CD4-positive, alpha-beta memory T cell (primary cell): ENCODE measurements at regions not wholly inside any gene's neighbourhood (a gene's known extent, or its start where the extent isn't known, plus 50 kb on each side); places are given as distances from the start of the nearest gene placed in this dataset.

Experiments
- CTCF ChIA-PET: fragments of 350-600 bp; sonication (Branson Sonifier 250); formaldehyde crosslinking; loops from one replicate; lab custom pipeline; 2021; ENCODE audit warnings: inconsistent platforms; ENCODE audit not compliant: partially characterized antibody; lab: Charles Lee
- POLR2A ChIA-PET: fragments of 350-600 bp; sonication (Branson Sonifier 250); formaldehyde crosslinking; loops from one replicate; lab custom pipeline; 2021; ENCODE audit not compliant: partially characterized antibody; lab: Charles Lee
- DNase-seq, 5 donors: peaks; one replicate each; pipeline versions ENCODE4 v3.0.0 to v3.0.0-alpha.2; 2020 to 2022; ENCODE audit warnings: mixed read lengths in 1 of 5
- H3K27ac ChIP-seq: one replicate; pipeline ENCODE4 v1.7.0; 2013; ENCODE audit warnings: low read depth, low read length
- H3K27me3 ChIP-seq: 2 replicates; pipeline ENCODE4 v1.7.0; 2013; ENCODE audit warnings: mild to moderate bottlenecking, low read length, moderate library complexity; ENCODE audit not compliant: insufficient read depth
- H3K36me3 ChIP-seq: 2 replicates; pipeline ENCODE4 v1.7.0; 2013; ENCODE audit warnings: mild to moderate bottlenecking, low read length, moderate library complexity; ENCODE audit not compliant: insufficient read depth
- H3K4me1 ChIP-seq: 2 replicates; pipeline ENCODE4 v1.7.0; 2013; ENCODE audit warnings: mild to moderate bottlenecking, low read length, moderate library complexity; ENCODE audit not compliant: insufficient read depth
- H3K4me3 ChIP-seq, 2 donors: one replicate each; pipeline ENCODE4 v1.7.0; 2013; ENCODE audit warnings: low read length in 2 of 2, mild to moderate bottlenecking in 1 of 2
- H3K9me3 ChIP-seq, 2 donors: one replicate each; pipeline ENCODE4 v1.7.0; 2013; ENCODE audit warnings: low read length in 2 of 2, control low read depth in 1 of 2; ENCODE audit not compliant: control insufficient read depth in 1 of 2
- H3K27ac Mint-ChIP-seq, 7 donors: one replicate each; pipeline ENCODE4 v1.8.0; 2020 to 2021; ENCODE audit warnings: mixed read lengths in 7 of 7, mild to moderate bottlenecking in 6 of 7, inconsistent platforms in 3 of 7, moderate library complexity in 3 of 7
- H3K27me3 Mint-ChIP-seq, 2 donors: one replicate each; pipeline ENCODE4 v1.8.0; 2020 to 2021; ENCODE audit warnings: mixed read lengths in 2 of 2
- H3K36me3 Mint-ChIP-seq, 2 donors: one replicate each; pipeline ENCODE4 v1.8.0; 2020 to 2021; ENCODE audit warnings: mixed read lengths in 2 of 2, inconsistent platforms in 1 of 2, mild to moderate bottlenecking in 1 of 2
- H3K4me1 Mint-ChIP-seq, 4 donors: one replicate each; pipeline ENCODE4 v1.8.0; 2020 to 2021; ENCODE audit warnings: mixed read lengths in 4 of 4, mild to moderate bottlenecking in 1 of 4
- H3K4me3 Mint-ChIP-seq, 8 donors: one replicate each; pipeline ENCODE4 v1.8.0; 2020 to 2021; ENCODE audit warnings: mixed read lengths in 8 of 8, mild to moderate bottlenecking in 7 of 8, moderate library complexity in 6 of 8, inconsistent platforms in 3 of 8
- H3K9me3 Mint-ChIP-seq, 8 donors: one replicate each; pipeline ENCODE4 v1.8.0; 2020 to 2021; ENCODE audit warnings: mixed read lengths in 8 of 8, mild to moderate bottlenecking in 5 of 8, inconsistent platforms in 3 of 8, moderate library complexity in 1 of 8
- intact Hi-C: fragments of 100-400 bp; cut with micrococcal nuclease; formaldehyde crosslinking; loops from one replicate; pipeline ENCODE4 v1.15.1; 2023

- Mint-ChIP-seq H3K27me3 (no peaks in the 10 kb centered on the region), H3K27ac (no peak overlapping the region), H3K36me3 (no peaks in the 10 kb centered on the region), H3K4me1 (peaks cover 0 to 1% (median 0%) of the 10 kb centered on the region in 4 donors), H3K9me3 (peaks cover 0 to 4% (median 0%) of the 10 kb centered on the region in 8 donors), H3K4me3 (no peak overlapping the region)
- ChIA-PET POLR2A (no interaction called here), CTCF (no interaction called here)
- no peaks in the 10 kb centered on the region for H3K4me1 ChIP-seq
- no peaks in the 10 kb centered on the region for H3K9me3 ChIP-seq
- H3K4me3 ChIP-seq = no peak overlapping the region
- H3K27ac ChIP-seq = no peak overlapping the region
- intact Hi-C loops = no loop called here
- DNase-seq = no peak
- no peaks in the 10 kb centered on the region for H3K27me3 ChIP-seq
- H3K36me3 ChIP-seq = no peaks in the 10 kb centered on the region
These were observed 228.0 kb upstream of the LDB2 start for GRCh38 chr4:17126321-17126966.

- Mint-ChIP-seq H3K9me3 (peaks cover 0 to 2% (median 0%) of the 10 kb centered on the region in 8 donors), H3K27ac (no peak overlapping the region), H3K27me3 (no peaks in the 10 kb centered on the region), H3K4me3 (no peak overlapping the region), H3K36me3 (no peaks in the 10 kb centered on the region), H3K4me1 (no peaks in the 10 kb centered on the region)
- CTCF ChIA-PET = no interaction called here
- Histone ChIP-seq H3K27ac (no peak overlapping the region), H3K27me3 (no peaks in the 10 kb centered on the region), H3K4me3 (no peak overlapping the region), H3K9me3 (no peaks in the 10 kb centered on the region), H3K4me1 (no peaks in the 10 kb centered on the region), H3K36me3 (no peaks in the 10 kb centered on the region)
- DNase-seq = no peak
- intact Hi-C loops = no loop called here
- POLR2A ChIA-PET = no interaction called here
These were observed 226.3 kb upstream of the LDB2 start for GRCh38 chr4:17124767-17125166.

- H3K36me3 ChIP-seq = no peaks in the 10 kb centered on the region
- H3K27ac ChIP-seq = no peak overlapping the region
- Mint-ChIP-seq H3K27me3 (peaks cover 0 to 2% of the 10 kb centered on the region in 2 donors), H3K36me3 (no peaks in the 10 kb centered on the region), H3K27ac (no peak overlapping the region), H3K4me3 (no peak overlapping the region), H3K4me1 (no peaks in the 10 kb centered on the region), H3K9me3 (peaks cover 0 to 2% (median 0%) of the 10 kb centered on the region in 8 donors)
- intact Hi-C loops = no loop called here
- no peaks in the 10 kb centered on the region for H3K4me1 ChIP-seq
- no peaks in the 10 kb centered on the region for H3K27me3 ChIP-seq
- DNase-seq = no peak
- ChIA-PET CTCF (no interaction called here), POLR2A (no interaction called here)
- H3K4me3 ChIP-seq = no peak overlapping the region
- no peaks in the 10 kb centered on the region for H3K9me3 ChIP-seq
These were observed 222.3 kb upstream of the LDB2 start for GRCh38 chr4:17120761-17121160.

- Mint-ChIP-seq H3K9me3 (peaks cover 0 to 2% (median 0%) of the 10 kb centered on the region in 8 donors), H3K27ac (no peak overlapping the region), H3K36me3 (no peaks in the 10 kb centered on the region), H3K4me3 (no peak overlapping the region), H3K27me3 (peaks cover 2 to 11% of the 10 kb centered on the region in 2 donors), H3K4me1 (no peaks in the 10 kb centered on the region)
- no peak overlapping the region for H3K4me3 ChIP-seq
- DNase-seq = no peak
- no peaks in the 10 kb centered on the region for H3K9me3 ChIP-seq
- CTCF ChIA-PET = no interaction called here
- intact Hi-C loops = no loop called here
- H3K27me3 ChIP-seq = no peaks in the 10 kb centered on the region
- H3K27ac ChIP-seq = no peak overlapping the region
- POLR2A ChIA-PET = no interaction called here
- H3K36me3 ChIP-seq = no peaks in the 10 kb centered on the region
- H3K4me1 ChIP-seq = no peaks in the 10 kb centered on the region
These were observed 219.3 kb upstream of the LDB2 start for GRCh38 chr4:17117746-17118145.

GRCh38 chr4:17115583-17115982, 217.1 kb upstream of the LDB2 start:
- Mint-ChIP-seq H3K4me1 (no peaks in the 10 kb centered on the region), H3K36me3 (no peaks in the 10 kb centered on the region), H3K4me3 (no peak overlapping the region), H3K27ac (no peak overlapping the region), H3K9me3 (peaks cover 0 to 2% (median 0%) of the 10 kb centered on the region in 8 donors), H3K27me3 (peaks cover 6 to 11% of the 10 kb centered on the region in 2 donors)
- ChIA-PET POLR2A (interaction anchor here (0.7 kb wide), 1 partner anchor 604 kb away, joined by 4 read pairs; no protein-coding TSS in a partner anchor), CTCF (no interaction called here)
- H3K4me3 ChIP-seq = no peak overlapping the region
- intact Hi-C loops = no loop called here
- no peaks in the 10 kb centered on the region for H3K27me3 ChIP-seq
- no peaks in the 10 kb centered on the region for H3K36me3 ChIP-seq
- no peaks in the 10 kb centered on the region for H3K4me1 ChIP-seq
- H3K9me3 ChIP-seq = no peaks in the 10 kb centered on the region
- no peak overlapping the region for H3K27ac ChIP-seq
- no peak for DNase-seq

- Histone ChIP-seq H3K27me3 (no peaks in the 10 kb centered on the region), H3K27ac (no peak overlapping the region), H3K36me3 (no peaks in the 10 kb centered on the region), H3K9me3 (no peaks in the 10 kb centered on the region), H3K4me3 (no peak overlapping the region), H3K4me1 (no peaks in the 10 kb centered on the region)
- intact Hi-C loops = no loop called here
- ChIA-PET CTCF (no interaction called here), POLR2A (no interaction called here)
- H3K4me1 Mint-ChIP-seq = no peaks in the 10 kb centered on the region
- H3K36me3 Mint-ChIP-seq = no peaks in the 10 kb centered on the region
- no peak for DNase-seq
- H3K9me3 Mint-ChIP-seq = peaks cover 0 to 3% (median 0%) of the 10 kb centered on the region in 8 donors
- peaks cover 6 to 11% of the 10 kb centered on the region in 2 donors for H3K27me3 Mint-ChIP-seq
- H3K27ac Mint-ChIP-seq = no peak overlapping the region
- no peak overlapping the region for H3K4me3 Mint-ChIP-seq
These were observed 213.8 kb upstream of the LDB2 start for GRCh38 chr4:17112292-17112659.

GRCh38 chr4:17109126-17109525, 210.7 kb upstream of the LDB2 start:
- Mint-ChIP-seq H3K4me3 (no peak overlapping the region), H3K27ac (no peak overlapping the region), H3K36me3 (no peaks in the 10 kb centered on the region), H3K27me3 (peaks cover 4 to 5% of the 10 kb centered on the region in 2 donors), H3K9me3 (peaks cover 0 to 2% (median 0%) of the 10 kb centered on the region in 8 donors), H3K4me1 (no peaks in the 10 kb centered on the region)
- intact Hi-C loops = no loop called here
- DNase-seq = no peak
- Histone ChIP-seq H3K27me3 (no peaks in the 10 kb centered on the region), H3K9me3 (no peaks in the 10 kb centered on the region), H3K4me1 (no peaks in the 10 kb centered on the region), H3K36me3 (no peaks in the 10 kb centered on the region), H3K4me3 (no peak overlapping the region), H3K27ac (no peak overlapping the region)
- CTCF ChIA-PET = no interaction called here
- POLR2A ChIA-PET = no interaction called here
